OCI-LY1 (cell line): ENCODE measurements at regions not wholly inside any gene's neighbourhood (a gene's known extent, or its start where the extent isn't known, plus 50 kb on each side); places are given as distances from the start of the nearest gene placed in this dataset.

Experiments used
- CTCF ChIP-seq: fragments of 200-600 bp; sonication (generic), shearing (Covaris generic); IDR thresholded peaks from 2 replicates; pipeline ENCODE4 v1.5.1; 2017; ENCODE audit warnings: mild to moderate bottlenecking, antibody characterized with exemption, low read length, moderate library complexity, mixed read lengths
- EZH2 ChIP-seq: fragments of 200-600 bp; sonication (generic), shearing (Covaris generic); IDR thresholded peaks from 2 replicates; pipeline ENCODE4 v1.8.0; 2017; ENCODE audit warnings: borderline replicate concordance, mixed run types, mild to moderate bottlenecking, antibody characterized with exemption, low read length, moderate library complexity, mixed read lengths

GRCh38 chr21:25171438-25171837 is 435.8 kb downstream of the MRPL39 start:
- TF ChIP-seq CTCF (no peak), EZH2 (no peak)
